ENCODE measurements at regions not wholly inside any gene's neighbourhood (a gene's known extent, or its start where the extent isn't known, plus 50 kb on each side); places are given as distances from the start of the nearest gene placed in this dataset.

DNA sequence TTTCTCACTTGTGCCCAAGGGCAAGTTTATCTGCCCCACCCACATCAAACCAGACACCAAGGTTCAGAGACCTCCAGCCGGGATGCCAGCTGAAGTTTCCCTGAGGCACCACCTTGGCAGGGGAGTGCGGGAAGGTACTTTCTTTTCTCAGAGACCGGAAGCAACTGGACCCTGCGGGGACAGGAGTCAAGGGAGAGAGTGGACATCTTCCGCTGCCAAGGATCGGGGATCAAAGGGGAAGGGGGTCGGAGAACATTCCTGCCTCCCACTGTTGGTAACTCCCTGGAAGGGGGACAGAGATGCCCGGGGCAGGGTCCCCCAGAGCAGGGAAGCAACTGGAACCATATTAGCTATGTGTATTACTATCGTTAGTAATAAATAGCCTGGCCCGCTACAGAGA is 161.8 kb downstream of the DICER1 start:
- TF ChIP-seq EZH2phosphoT487 (IDR thresholded peaks at IDR 0.05; ENCODE audit: unreplicated experiment): no peak
- TF ChIP-seq EZH2 (IDR thresholded peaks at IDR 0.05; ENCODE audit: low read depth, unreplicated experiment): no peak
- no peak for TF ChIP-seq CTCF (conservative IDR thresholded peaks at IDR 0.05; ENCODE audit: low read depth in 2 of 2)
- TF ChIP-seq POLR2AphosphoS5 (IDR thresholded peaks at IDR 0.05; ENCODE audit: low read depth): no peak
- TF ChIP-seq, protein P1, sequence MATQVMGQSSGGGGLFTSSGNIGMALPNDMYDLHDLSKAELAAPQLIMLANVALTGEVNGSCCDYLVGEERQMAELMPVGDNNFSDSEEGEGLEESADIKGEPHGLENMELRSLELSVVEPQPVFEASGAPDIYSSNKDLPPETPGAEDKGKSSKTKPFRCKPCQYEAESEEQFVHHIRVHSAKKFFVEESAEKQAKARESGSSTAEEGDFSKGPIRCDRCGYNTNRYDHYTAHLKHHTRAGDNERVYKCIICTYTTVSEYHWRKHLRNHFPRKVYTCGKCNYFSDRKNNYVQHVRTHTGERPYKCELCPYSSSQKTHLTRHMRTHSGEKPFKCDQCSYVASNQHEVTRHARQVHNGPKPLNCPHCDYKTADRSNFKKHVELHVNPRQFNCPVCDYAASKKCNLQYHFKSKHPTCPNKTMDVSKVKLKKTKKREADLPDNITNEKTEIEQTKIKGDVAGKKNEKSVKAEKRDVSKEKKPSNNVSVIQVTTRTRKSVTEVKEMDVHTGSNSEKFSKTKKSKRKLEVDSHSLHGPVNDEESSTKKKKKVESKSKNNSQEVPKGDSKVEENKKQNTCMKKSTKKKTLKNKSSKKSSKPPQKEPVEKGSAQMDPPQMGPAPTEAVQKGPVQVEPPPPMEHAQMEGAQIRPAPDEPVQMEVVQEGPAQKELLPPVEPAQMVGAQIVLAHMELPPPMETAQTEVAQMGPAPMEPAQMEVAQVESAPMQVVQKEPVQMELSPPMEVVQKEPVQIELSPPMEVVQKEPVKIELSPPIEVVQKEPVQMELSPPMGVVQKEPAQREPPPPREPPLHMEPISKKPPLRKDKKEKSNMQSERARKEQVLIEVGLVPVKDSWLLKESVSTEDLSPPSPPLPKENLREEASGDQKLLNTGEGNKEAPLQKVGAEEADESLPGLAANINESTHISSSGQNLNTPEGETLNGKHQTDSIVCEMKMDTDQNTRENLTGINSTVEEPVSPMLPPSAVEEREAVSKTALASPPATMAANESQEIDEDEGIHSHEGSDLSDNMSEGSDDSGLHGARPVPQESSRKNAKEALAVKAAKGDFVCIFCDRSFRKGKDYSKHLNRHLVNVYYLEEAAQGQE (IDR thresholded peaks at IDR 0.05; ENCODE audit: unreplicated experiment): no peak
- TF ChIP-seq STAT1 (IDR thresholded peaks at IDR 0.05; ENCODE audit: unreplicated experiment): no peak
- no peak for TF ChIP-seq ZNF114 (CRISPR knock-in tag; IDR thresholded peaks at IDR 0.05)
- TF ChIP-seq, protein P2, sequence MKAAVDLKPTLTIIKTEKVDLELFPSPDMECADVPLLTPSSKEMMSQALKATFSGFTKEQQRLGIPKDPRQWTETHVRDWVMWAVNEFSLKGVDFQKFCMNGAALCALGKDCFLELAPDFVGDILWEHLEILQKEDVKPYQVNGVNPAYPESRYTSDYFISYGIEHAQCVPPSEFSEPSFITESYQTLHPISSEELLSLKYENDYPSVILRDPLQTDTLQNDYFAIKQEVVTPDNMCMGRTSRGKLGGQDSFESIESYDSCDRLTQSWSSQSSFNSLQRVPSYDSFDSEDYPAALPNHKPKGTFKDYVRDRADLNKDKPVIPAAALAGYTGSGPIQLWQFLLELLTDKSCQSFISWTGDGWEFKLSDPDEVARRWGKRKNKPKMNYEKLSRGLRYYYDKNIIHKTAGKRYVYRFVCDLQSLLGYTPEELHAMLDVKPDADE (IDR thresholded peaks at IDR 0.05): no peak
- TF ChIP-seq CREB1 (CRISPR knock-in tag; IDR thresholded peaks at IDR 0.05; ENCODE audit: low read depth): no peak
